Smooth muscle cell (in vitro differentiated cells): ENCODE measurements at regions not wholly inside any gene's neighbourhood (a gene's known extent, or its start where the extent isn't known, plus 50 kb on each side); places are given as distances from the start of the nearest gene placed in this dataset.

Source experiments
- DNase-seq: peaks from one replicate; lab custom pipeline; 2025; ENCODE audit not compliant: unreplicated experiment; lab: John Stamatoyannopoulos, UW
- H2AFZ ChIP-seq: fragments of 200-600 bp; sonication (generic); 2 replicates; pipeline ENCODE4 v1.6.0; 2016; ENCODE audit warnings: antibody characterized with exemption, low read depth, mild to moderate bottlenecking
- H3F3A ChIP-seq: fragments of 200-600 bp; sonication (generic); 2 replicates; pipeline ENCODE4 v1.6.0; 2017; ENCODE audit warnings: antibody characterized with exemption, low read depth
- H3K27ac ChIP-seq: fragments of 200-600 bp; sonication (generic); 2 replicates; pipeline ENCODE4 v1.5.1; 2016; ENCODE audit warnings: low read depth, mild to moderate bottlenecking
- H3K27me3 ChIP-seq: fragments of 200-600 bp; sonication (generic); 2 replicates; pipeline ENCODE4 v1.6.1; 2016; ENCODE audit warnings: low read depth, mild to moderate bottlenecking
- H3K36me3 ChIP-seq: fragments of 200-600 bp; sonication (generic); 2 replicates; pipeline ENCODE4 v1.5.1; 2016; ENCODE audit warnings: low read depth
- H3K4me1 ChIP-seq: fragments of 200-600 bp; sonication (generic); 2 replicates; pipeline ENCODE4 v1.5.1; 2016; ENCODE audit warnings: low read depth
- H3K4me2 ChIP-seq: fragments of 200-600 bp; sonication (generic); 2 replicates; pipeline ENCODE4 v1.6.0; 2016; ENCODE audit warnings: mild to moderate bottlenecking
- H3K4me3 ChIP-seq: fragments of 200-600 bp; sonication (generic); 2 replicates; pipeline ENCODE4 v1.5.1; 2016; ENCODE audit warnings: mild to moderate bottlenecking
- H3K79me2 ChIP-seq: fragments of 200-600 bp; sonication (generic); 2 replicates; pipeline ENCODE4 v1.6.0; 2016; ENCODE audit warnings: low read depth, mild to moderate bottlenecking
- H3K9ac ChIP-seq: fragments of 200-600 bp; sonication (generic); 2 replicates; pipeline ENCODE4 v1.6.0; 2016; ENCODE audit warnings: low read depth
- H3K9me3 ChIP-seq: fragments of 200-600 bp; sonication (generic); replicated peaks from 2 replicates; pipeline ENCODE4 v1.5.1; 2016; ENCODE audit warnings: low read depth
- H4K20me1 ChIP-seq: fragments of 200-600 bp; sonication (generic); 2 replicates; pipeline ENCODE4 v1.6.0; 2016; ENCODE audit warnings: low read depth
- WGBS: methylation state at CpG from one replicate; pipeline ENCODE4 v1.1.7; 2016; ENCODE audit warnings: low lambda C conversion rate; 5-methylcytosine and 5-hydroxymethylcytosine counted together
- TF ChIP-seq, protein P1 (sequence below): fragments of 200-600 bp; sonication (generic); IDR thresholded peaks from 2 replicates; pipeline ENCODE4 v1.5.1; 2017; ENCODE audit warnings: borderline replicate concordance, mild to moderate bottlenecking, antibody characterized with exemption; ENCODE audit not compliant: insufficient read depth, poor library complexity, severe bottlenecking

DNA sequence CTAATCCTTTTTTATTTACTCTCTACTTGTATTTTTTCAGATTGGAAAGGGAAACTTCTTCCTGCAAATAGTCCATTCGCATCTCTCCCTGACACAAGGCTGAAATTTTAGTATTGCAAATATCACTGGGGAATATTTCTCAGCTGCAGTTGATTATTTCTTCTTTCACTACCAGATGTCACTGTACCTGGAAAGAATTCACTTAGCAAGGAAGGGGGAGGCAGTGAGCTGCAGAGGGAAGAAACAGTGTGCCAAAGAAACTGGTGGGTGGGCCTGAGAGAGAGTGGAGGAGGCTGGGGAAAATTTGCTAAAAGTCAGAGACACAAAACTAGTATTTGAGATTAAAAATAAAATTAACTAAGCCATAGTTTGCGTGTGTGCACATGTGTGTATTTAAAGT, 142.3 kb upstream of the STT3B start:
- WGBS = 94% methylated on average over 2 of the region's 2 CpGs

DNA sequence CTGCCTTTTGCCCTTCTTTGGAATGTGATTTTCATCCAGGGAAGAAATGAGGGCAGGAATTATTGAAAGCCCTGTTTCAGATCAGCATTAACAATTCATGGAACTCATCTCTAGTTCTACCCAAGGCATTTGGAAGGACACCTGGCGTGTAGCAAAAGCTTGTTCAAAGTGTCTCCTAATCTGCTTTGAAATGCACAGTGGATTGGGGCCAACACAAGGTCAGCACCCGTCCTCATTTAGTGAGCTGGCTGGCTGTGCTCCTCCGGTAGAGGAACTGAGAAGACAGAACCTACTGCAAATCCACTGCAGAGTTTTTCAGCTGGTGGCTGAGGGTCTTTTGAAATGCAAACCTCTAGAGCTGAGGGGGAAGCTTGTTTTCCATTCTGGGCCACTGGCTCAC, 141.6 kb upstream of the STT3B start:
- Histone ChIP-seq H3K36me3 (no peaks in the 10 kb centered on the region), H3K9ac (no peak overlapping the region), H3K9me3 (no peaks in the 10 kb centered on the region), H3K79me2 (no peaks in the 10 kb centered on the region), H2AFZ (no peak overlapping the region), H3K4me1 (no peaks in the 10 kb centered on the region), H3K27me3 (no peaks in the 10 kb centered on the region), H3K27ac (no peak overlapping the region), H3F3A (no peaks in the 10 kb centered on the region), H3K4me3 (no peak overlapping the region), H3K4me2 (no peak overlapping the region), H4K20me1 (no peaks in the 10 kb centered on the region)
- TF ChIP-seq, protein P1, sequence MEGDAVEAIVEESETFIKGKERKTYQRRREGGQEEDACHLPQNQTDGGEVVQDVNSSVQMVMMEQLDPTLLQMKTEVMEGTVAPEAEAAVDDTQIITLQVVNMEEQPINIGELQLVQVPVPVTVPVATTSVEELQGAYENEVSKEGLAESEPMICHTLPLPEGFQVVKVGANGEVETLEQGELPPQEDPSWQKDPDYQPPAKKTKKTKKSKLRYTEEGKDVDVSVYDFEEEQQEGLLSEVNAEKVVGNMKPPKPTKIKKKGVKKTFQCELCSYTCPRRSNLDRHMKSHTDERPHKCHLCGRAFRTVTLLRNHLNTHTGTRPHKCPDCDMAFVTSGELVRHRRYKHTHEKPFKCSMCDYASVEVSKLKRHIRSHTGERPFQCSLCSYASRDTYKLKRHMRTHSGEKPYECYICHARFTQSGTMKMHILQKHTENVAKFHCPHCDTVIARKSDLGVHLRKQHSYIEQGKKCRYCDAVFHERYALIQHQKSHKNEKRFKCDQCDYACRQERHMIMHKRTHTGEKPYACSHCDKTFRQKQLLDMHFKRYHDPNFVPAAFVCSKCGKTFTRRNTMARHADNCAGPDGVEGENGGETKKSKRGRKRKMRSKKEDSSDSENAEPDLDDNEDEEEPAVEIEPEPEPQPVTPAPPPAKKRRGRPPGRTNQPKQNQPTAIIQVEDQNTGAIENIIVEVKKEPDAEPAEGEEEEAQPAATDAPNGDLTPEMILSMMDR = no peak
- no peak for DNase-seq
- 76% methylated on average over 3 of the region's 3 CpGs for WGBS

More for the DNA sequence above, 142.3 kb upstream of the STT3B start:
- Histone ChIP-seq H3K27ac (no peak overlapping the region), H3K36me3 (no peaks in the 10 kb centered on the region), H3K9me3 (no peaks in the 10 kb centered on the region), H2AFZ (no peak overlapping the region), H3K4me2 (no peak overlapping the region), H3K4me1 (no peaks in the 10 kb centered on the region), H3K27me3 (no peaks in the 10 kb centered on the region), H3F3A (no peaks in the 10 kb centered on the region), H3K9ac (no peak overlapping the region), H3K4me3 (no peak overlapping the region), H3K79me2 (no peaks in the 10 kb centered on the region), H4K20me1 (no peaks in the 10 kb centered on the region)
- TF ChIP-seq, protein P1 = no peak
- no peak for DNase-seq

DNA sequence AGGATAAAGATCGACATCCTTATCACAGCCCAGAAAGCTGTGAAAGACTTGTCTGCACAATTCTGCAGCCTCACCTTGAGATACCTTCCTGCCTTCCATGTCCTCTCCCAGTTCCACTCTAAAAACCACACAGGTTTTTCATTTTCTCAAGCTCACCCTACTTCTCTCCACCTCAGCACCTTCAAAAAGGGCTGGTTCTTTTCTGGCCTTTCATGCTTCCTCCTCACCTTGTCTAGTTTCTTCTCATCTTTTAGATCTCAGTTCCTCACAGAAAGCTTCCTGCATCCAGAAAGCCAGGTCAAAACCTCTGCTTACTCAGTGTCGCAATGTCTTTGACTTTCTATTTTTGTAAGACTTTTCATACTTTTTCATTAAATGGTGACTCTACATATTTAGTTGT, 140.2 kb upstream of the STT3B start:
- Histone ChIP-seq H3K4me1 (no peaks in the 10 kb centered on the region), H3K27me3 (no peaks in the 10 kb centered on the region), H3K9ac (no peak overlapping the region), H3K4me3 (no peak overlapping the region), H3K4me2 (no peak overlapping the region), H3K36me3 (no peaks in the 10 kb centered on the region), H2AFZ (no peak overlapping the region), H3K9me3 (no peaks in the 10 kb centered on the region), H4K20me1 (no peaks in the 10 kb centered on the region), H3K79me2 (no peaks in the 10 kb centered on the region), H3K27ac (no peak overlapping the region), H3F3A (no peaks in the 10 kb centered on the region)
- TF ChIP-seq, protein P1 = no peak
- DNase-seq = no peak
- WGBS = 92% methylated on average over 2 of the region's 2 CpGs

DNA sequence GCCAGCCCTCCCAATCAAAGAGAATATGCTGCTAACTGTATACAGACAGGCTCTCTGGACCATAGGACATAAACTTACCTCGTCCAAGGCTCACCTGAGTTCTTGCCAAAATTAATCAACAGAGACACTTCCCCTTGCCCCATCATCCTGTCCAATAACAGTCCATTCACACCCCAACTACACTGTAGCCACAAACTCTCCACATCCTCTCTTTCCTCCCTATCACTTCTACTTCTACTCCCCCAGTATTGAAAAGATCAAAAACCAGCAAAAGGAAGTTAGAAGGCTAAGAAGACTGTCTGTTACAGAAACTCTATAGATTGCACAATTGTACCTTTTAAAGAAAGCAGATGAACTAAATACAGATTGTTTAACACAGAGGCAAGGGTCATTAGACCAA, 133.5 kb upstream of the STT3B start:
- 84% methylated on average over 1 of the region's 1 CpG for WGBS
- TF ChIP-seq, protein P1 = no peak
- no peaks in the 10 kb centered on the region for H3K4me1 ChIP-seq
- H3K79me2 ChIP-seq = no peaks in the 10 kb centered on the region
- no peaks in the 10 kb centered on the region for H3K9me3 ChIP-seq
- no peak overlapping the region for H2AFZ ChIP-seq
- no peaks in the 10 kb centered on the region for H3K27me3 ChIP-seq
- H3F3A ChIP-seq = no peaks in the 10 kb centered on the region
- H3K36me3 ChIP-seq = no peaks in the 10 kb centered on the region
- DNase-seq = no peak
- H3K4me3 ChIP-seq = no peak overlapping the region
- no peak overlapping the region for H3K27ac ChIP-seq
- no peak overlapping the region for H3K4me2 ChIP-seq
- H3K9ac ChIP-seq = no peak overlapping the region
- H4K20me1 ChIP-seq = no peaks in the 10 kb centered on the region
